HCT116 (cell line): ENCODE measurements at regions not wholly inside any gene's neighbourhood (a gene's known extent, or its start where the extent isn't known, plus 50 kb on each side); places are given as distances from the start of the nearest gene placed in this dataset.

Experiments
- POLR2A ChIP-seq: IDR thresholded peaks from 2 replicates; pipeline ENCODE4 v1.7.0; 2011; ENCODE audit warnings: borderline replicate concordance; ENCODE audit not compliant: insufficient read depth, insufficient read length; ENCODE audit errors: extremely low read depth
- POLR2AphosphoS5 ChIP-seq: IDR thresholded peaks from 2 replicates; pipeline ENCODE4 v1.6.1; 2011; ENCODE audit warnings: mild to moderate bottlenecking, low read depth, low read length, moderate library complexity
- SIN3A ChIP-seq: IDR thresholded peaks from 2 replicates; pipeline ENCODE4 v1.6.1; 2012; ENCODE audit warnings: low read depth
- SP1 ChIP-seq: IDR thresholded peaks from 2 replicates; pipeline ENCODE4 v1.6.1; 2012; ENCODE audit warnings: low read depth
- TF ChIP-seq, protein P1 (sequence below), 3 experiments: fragments of 200-600 bp in 1 of 3; sonication (generic) in 1 of 3; IDR thresholded peaks in 2 of 3; conservative IDR thresholded peaks in 1 of 3; 2 replicates each; pipeline ENCODE4 v1.5.1; 2012 to 2017; ENCODE audit warnings: low read depth in 2 of 3, low read length in 2 of 3, antibody characterized with exemption in 1 of 3, borderline replicate concordance in 1 of 3, control low read depth in 1 of 3, mild to moderate bottlenecking in 1 of 3, mixed read lengths in 1 of 3, mixed run types in 1 of 3, moderate library complexity in 1 of 3; ENCODE audit not compliant: insufficient read depth in 1 of 3

DNA sequence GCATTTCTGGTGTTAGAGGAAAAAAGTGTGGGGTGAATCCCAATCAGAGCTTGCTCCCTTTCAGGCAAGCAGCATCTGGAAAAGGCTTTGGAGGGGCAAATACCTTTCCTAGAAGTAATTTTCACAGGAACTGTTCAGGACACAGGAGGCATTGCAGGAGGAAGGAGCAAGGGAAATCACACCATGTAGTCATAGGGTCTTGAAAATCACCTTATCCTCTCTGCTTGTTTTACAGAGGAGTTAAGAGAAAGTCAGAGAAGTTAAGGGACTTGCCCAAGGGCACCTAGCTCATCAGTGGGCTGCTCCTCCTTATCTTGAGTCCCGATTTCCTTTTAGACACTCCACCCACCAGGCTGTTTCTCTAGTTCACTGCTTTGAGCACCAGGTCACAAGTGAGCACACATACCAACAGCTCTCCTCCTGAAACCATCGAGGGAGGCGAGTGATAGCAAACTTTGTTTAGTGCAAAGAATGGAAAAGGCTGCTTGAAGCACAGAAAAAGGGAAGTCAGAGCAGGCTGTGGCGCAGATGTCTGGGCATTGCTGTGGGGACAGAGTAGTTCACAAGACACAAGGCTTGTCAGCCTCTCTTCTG is 89.2 kb upstream of the CXCR4 start:
- TF ChIP-seq, protein P1, sequence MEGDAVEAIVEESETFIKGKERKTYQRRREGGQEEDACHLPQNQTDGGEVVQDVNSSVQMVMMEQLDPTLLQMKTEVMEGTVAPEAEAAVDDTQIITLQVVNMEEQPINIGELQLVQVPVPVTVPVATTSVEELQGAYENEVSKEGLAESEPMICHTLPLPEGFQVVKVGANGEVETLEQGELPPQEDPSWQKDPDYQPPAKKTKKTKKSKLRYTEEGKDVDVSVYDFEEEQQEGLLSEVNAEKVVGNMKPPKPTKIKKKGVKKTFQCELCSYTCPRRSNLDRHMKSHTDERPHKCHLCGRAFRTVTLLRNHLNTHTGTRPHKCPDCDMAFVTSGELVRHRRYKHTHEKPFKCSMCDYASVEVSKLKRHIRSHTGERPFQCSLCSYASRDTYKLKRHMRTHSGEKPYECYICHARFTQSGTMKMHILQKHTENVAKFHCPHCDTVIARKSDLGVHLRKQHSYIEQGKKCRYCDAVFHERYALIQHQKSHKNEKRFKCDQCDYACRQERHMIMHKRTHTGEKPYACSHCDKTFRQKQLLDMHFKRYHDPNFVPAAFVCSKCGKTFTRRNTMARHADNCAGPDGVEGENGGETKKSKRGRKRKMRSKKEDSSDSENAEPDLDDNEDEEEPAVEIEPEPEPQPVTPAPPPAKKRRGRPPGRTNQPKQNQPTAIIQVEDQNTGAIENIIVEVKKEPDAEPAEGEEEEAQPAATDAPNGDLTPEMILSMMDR (IDR thresholded peaks at IDR 0.05 in 2 of 3, conservative IDR thresholded peaks at IDR 0.05 in 1 of 3; ENCODE audit: borderline replicate concordance in 1 of 3, insufficient read depth in 1 of 3, low read depth in 2 of 3, low read length in 2 of 3): no peak
- TF ChIP-seq POLR2A (no peak), SP1 (no peak), SIN3A (no peak), POLR2AphosphoS5 (no peak)
